Loucy (cell line): ENCODE measurements at regions not wholly inside any gene's neighbourhood (a gene's known extent, or its start where the extent isn't known, plus 50 kb on each side); places are given as distances from the start of the nearest gene placed in this dataset.

ENCODE experiments used
- H2AFZ ChIP-seq: fragments of 200-600 bp; sonication (generic); 2 replicates; pipeline ENCODE4 v1.6.0; 2016; ENCODE audit warnings: antibody characterized with exemption, mild to moderate bottlenecking, low read length, moderate library complexity
- H3F3A ChIP-seq: fragments of 200-600 bp; 2 replicates; pipeline ENCODE4 v1.6.0; 2016; ENCODE audit warnings: antibody characterized with exemption, low read depth, mild to moderate bottlenecking
- H3K27me3 ChIP-seq: fragments of 200-600 bp; sonication (generic); 2 replicates; pipeline ENCODE4 v1.6.1; 2014; ENCODE audit warnings: low read length, mild to moderate bottlenecking; ENCODE audit not compliant: insufficient read depth, poor library complexity, severe bottlenecking
- H3K36me3 ChIP-seq: fragments of 200-600 bp; sonication (generic); 2 replicates; pipeline ENCODE4 v1.6.1; 2016; ENCODE audit warnings: low read length; ENCODE audit not compliant: insufficient read depth
- H3K4me1 ChIP-seq: fragments of 200-600 bp; sonication (generic); 2 replicates; pipeline ENCODE4 v1.5.1; 2014; ENCODE audit warnings: low read length, mild to moderate bottlenecking; ENCODE audit not compliant: insufficient read depth, poor library complexity, severe bottlenecking
- H3K4me2 ChIP-seq: fragments of 200-600 bp; sonication (generic); 2 replicates; pipeline ENCODE4 v1.6.0; 2014; ENCODE audit warnings: antibody characterized with exemption, low read length, low read depth, mild to moderate bottlenecking; ENCODE audit not compliant: poor library complexity, severe bottlenecking
- H3K4me3 ChIP-seq: fragments of 200-600 bp; sonication (generic); 2 replicates; pipeline ENCODE4 v1.5.1; 2014; ENCODE audit warnings: low read length, mild to moderate bottlenecking, mixed read lengths; ENCODE audit not compliant: poor library complexity, severe bottlenecking
- H3K79me2 ChIP-seq: fragments of 200-600 bp; sonication (generic); 2 replicates; pipeline ENCODE4 v1.6.1; 2014; ENCODE audit warnings: low read length; ENCODE audit not compliant: insufficient read depth
- H3K9ac ChIP-seq: fragments of 200-600 bp; sonication (generic); 2 replicates; pipeline ENCODE4 v1.6.0; 2014; ENCODE audit warnings: mild to moderate bottlenecking, low read depth, low read length, moderate library complexity; ENCODE audit not compliant: poor library complexity, severe bottlenecking
- H3K9me2 ChIP-seq: fragments of 200-600 bp; sonication (generic); replicated peaks from 2 replicates; pipeline ENCODE4 v1.6.1; 2016; ENCODE audit warnings: low read depth, low read length, mixed read lengths
- H3K9me3 ChIP-seq: fragments of 200-600 bp; sonication (generic); 2 replicates; pipeline ENCODE4 v1.6.1; 2014; ENCODE audit warnings: mild to moderate bottlenecking, antibody characterized with exemption, low read length, low read depth; ENCODE audit not compliant: insufficient read depth
- H4K20me1 ChIP-seq: fragments of 200-600 bp; sonication (generic); 2 replicates; pipeline ENCODE4 v1.6.0; 2014; ENCODE audit warnings: antibody characterized with exemption, low read length, mild to moderate bottlenecking; ENCODE audit not compliant: insufficient read depth, poor library complexity, severe bottlenecking
- CTCF ChIP-seq: fragments of 200-600 bp; sonication (generic); conservative IDR thresholded peaks from 2 replicates; pipeline ENCODE4 v1.5.1; 2014; ENCODE audit warnings: mild to moderate bottlenecking, antibody characterized with exemption, low read length
- EZH2phosphoT487 ChIP-seq: fragments of 200-600 bp; IDR thresholded peaks from 2 replicates; pipeline ENCODE4 v1.6.1; 2018; ENCODE audit warnings: antibody characterized with exemption, mild to moderate bottlenecking, moderate library complexity, borderline replicate concordance

- no peak overlapping the region for H3K4me3 ChIP-seq
- H3K9me3 ChIP-seq: no peaks in the 10 kb centered on the region
- no peak overlapping the region for H3K9ac ChIP-seq
- H3K36me3 ChIP-seq: peaks cover 27% of the 10 kb centered on the region; the same call in 1 of the 2 replicates
- no peaks in the 10 kb centered on the region for H3K27me3 ChIP-seq
- no peaks in the 10 kb centered on the region for H3F3A ChIP-seq
- H3K79me2 ChIP-seq: peaks cover 17% of the 10 kb centered on the region; the same call in 1 of the 2 replicates
- H3K9me2 ChIP-seq: no peaks in the 10 kb centered on the region
- H3K4me2 ChIP-seq: no peak overlapping the region
- peaks cover 37% of the 10 kb centered on the region for H3K4me1 ChIP-seq
- H4K20me1 ChIP-seq: peaks cover 4% of the 10 kb centered on the region
- H2AFZ ChIP-seq: no peak overlapping the region
- TF ChIP-seq EZH2phosphoT487: no peak
Observed at GRCh38 chr4:71257761-71258160, 81.1 kb upstream of the SLC4A4 start.

- Histone ChIP-seq H3K4me2 (no peak overlapping the region), H3K4me1 (peaks cover 40% of the 10 kb centered on the region), H3K36me3 (peaks cover 27% of the 10 kb centered on the region; the same call in 1 of the 2 replicates), H3K4me3 (no peak overlapping the region), H3K9me3 (no peaks in the 10 kb centered on the region), H2AFZ (no peak overlapping the region), H3K9me2 (no peaks in the 10 kb centered on the region), H3F3A (no peaks in the 10 kb centered on the region), H3K79me2 (peaks cover 17% of the 10 kb centered on the region; the same call in 1 of the 2 replicates), H3K9ac (no peak overlapping the region), H4K20me1 (peaks cover 4% of the 10 kb centered on the region), H3K27me3 (no peaks in the 10 kb centered on the region)
- no peak for TF ChIP-seq EZH2phosphoT487
- TF ChIP-seq CTCF: no peak
Observed at GRCh38 chr4:71258323-71258722, 80.5 kb upstream of the SLC4A4 start.

GRCh38 chr4:71259280-71259679, 79.5 kb upstream of the SLC4A4 start:
- no peaks in the 10 kb centered on the region for H3K9me3 ChIP-seq
- no peak for TF ChIP-seq EZH2phosphoT487
- TF ChIP-seq CTCF: no peak
- no peak overlapping the region for H2AFZ ChIP-seq
- H3K4me3 ChIP-seq: no peak overlapping the region
- no peak overlapping the region for H3K9ac ChIP-seq
- peaks cover 17% of the 10 kb centered on the region; the same call in 1 of the 2 replicates for H3K79me2 ChIP-seq
- peaks cover 27% of the 10 kb centered on the region; the same call in 1 of the 2 replicates for H3K36me3 ChIP-seq
- H4K20me1 ChIP-seq: peaks cover 4% of the 10 kb centered on the region
- H3F3A ChIP-seq: no peaks in the 10 kb centered on the region
- no peak overlapping the region for H3K4me2 ChIP-seq
- H3K9me2 ChIP-seq: no peaks in the 10 kb centered on the region
- H3K4me1 ChIP-seq: peaks cover 33% of the 10 kb centered on the region
- no peaks in the 10 kb centered on the region for H3K27me3 ChIP-seq

GRCh38 chr4:71259911-71260331, 78.9 kb upstream of the SLC4A4 start:
- Histone ChIP-seq H3K4me1 (peaks cover 37% of the 10 kb centered on the region), H3F3A (no peaks in the 10 kb centered on the region), H3K4me3 (no peak overlapping the region), H3K79me2 (peaks cover 17% of the 10 kb centered on the region; the same call in 1 of the 2 replicates), H4K20me1 (peaks cover 4% of the 10 kb centered on the region), H3K4me2 (no peak overlapping the region), H3K9me3 (no peaks in the 10 kb centered on the region), H3K9ac (no peak overlapping the region), H3K36me3 (peaks cover 24% of the 10 kb centered on the region; the same call in 1 of the 2 replicates), H3K27me3 (no peaks in the 10 kb centered on the region), H3K9me2 (no peaks in the 10 kb centered on the region), H2AFZ (no peak overlapping the region)
- TF ChIP-seq EZH2phosphoT487 (no peak), CTCF (no peak)
